ENCODE measurements at regions not wholly inside any gene's neighbourhood (a gene's known extent, or its start where the extent isn't known, plus 50 kb on each side); places are given as distances from the start of the nearest gene placed in this dataset.

GRCh38 chr22:22092101-22092500 lies 109.5 kb upstream of the TOP3B start:
- DNase-seq, result no peak

GRCh38 chr22:22091400-22091878 lies 108.9 kb upstream of the TOP3B start:
- DNase-seq, result no peak

- no peak for DNase-seq
These were observed 108.2 kb upstream of the TOP3B start for GRCh38 chr22:22090650-22091399.

- DNase-seq, result no peak
These were observed 107.1 kb upstream of the TOP3B start for GRCh38 chr22:22089459-22090308.

GRCh38 chr22:22088658-22089458 lies 106.3 kb upstream of the TOP3B start:
- DNase-seq, result no peak

- DNase-seq, result no peak
These were observed 105.5 kb upstream of the TOP3B start for GRCh38 chr22:22087854-22088657.

- DNase-seq, result no peak
These were observed 104.0 kb upstream of the TOP3B start for GRCh38 chr22:22086501-22087158.

- no peak for DNase-seq
These were observed 103.3 kb upstream of the TOP3B start for GRCh38 chr22:22085702-22086500.

GRCh38 chr22:22084089-22084711 lies 101.6 kb upstream of the TOP3B start:
- DNase-seq, result no peak

- DNase-seq, result no peak
These were observed 100.4 kb upstream of the TOP3B start for GRCh38 chr22:22082960-22083359.

GRCh38 chr22:22082229-22082835 lies 99.7 kb upstream of the TOP3B start:
- no peak for DNase-seq

- DNase-seq, result no peak
These were observed 97.7 kb upstream of the TOP3B start for GRCh38 chr22:22080270-22080669.

- no peak for DNase-seq
These were observed 97.0 kb upstream of the TOP3B start for GRCh38 chr22:22079404-22080148.

GRCh38 chr22:22078329-22078728 lies 95.7 kb upstream of the TOP3B start:
- DNase-seq, result no peak

- DNase-seq, result no peak
These were observed 94.5 kb upstream of the TOP3B start for GRCh38 chr22:22076932-22077703.

GRCh38 chr22:22076361-22076760 lies 93.8 kb upstream of the TOP3B start:
- DNase-seq, result no peak

- no peak for DNase-seq
These were observed 93.0 kb upstream of the TOP3B start for GRCh38 chr22:22075382-22076163.
